Activated CD8-positive, alpha-beta memory T cell treated with anti-CD3 and anti-CD28 coated beads for 36 hours (primary cell): ENCODE measurements at regions not wholly inside any gene's neighbourhood (a gene's known extent, or its start where the extent isn't known, plus 50 kb on each side); places are given as distances from the start of the nearest gene placed in this dataset.

Source experiments
- CTCF ChIA-PET: fragments of 350-600 bp; sonication (Branson Sonifier 250); formaldehyde crosslinking; loops from one replicate; lab custom pipeline; 2021; ENCODE audit warnings: antibody characterized with exemption; lab: Charles Lee
- POLR2A ChIA-PET: fragments of 350-600 bp; sonication (Branson Sonifier 250); formaldehyde crosslinking; loops from one replicate; lab custom pipeline; 2021; ENCODE audit warnings: antibody characterized with exemption; lab: Charles Lee

DNA sequence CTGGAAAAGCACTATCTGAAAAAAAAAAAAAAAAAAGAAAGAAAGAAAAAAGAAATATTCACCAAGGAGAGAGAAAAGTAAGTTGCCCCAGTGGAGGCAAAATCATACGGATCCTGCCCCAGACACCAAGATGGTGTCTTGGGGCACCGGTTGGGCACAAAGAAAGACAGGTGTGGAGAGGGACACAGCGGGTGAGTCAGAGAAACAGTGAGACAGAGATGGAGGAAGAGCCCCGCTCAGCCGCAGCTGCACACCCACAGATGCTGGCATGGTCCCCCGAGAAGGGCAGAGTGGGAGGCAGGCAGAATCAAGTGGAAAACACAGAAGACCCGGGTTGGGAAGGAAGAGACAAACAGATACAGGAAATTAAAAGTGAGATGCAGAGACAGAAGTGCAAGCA is 129.7 kb upstream of the SMAD3 start:
- CTCF ChIA-PET, result no interaction called here

DNA sequence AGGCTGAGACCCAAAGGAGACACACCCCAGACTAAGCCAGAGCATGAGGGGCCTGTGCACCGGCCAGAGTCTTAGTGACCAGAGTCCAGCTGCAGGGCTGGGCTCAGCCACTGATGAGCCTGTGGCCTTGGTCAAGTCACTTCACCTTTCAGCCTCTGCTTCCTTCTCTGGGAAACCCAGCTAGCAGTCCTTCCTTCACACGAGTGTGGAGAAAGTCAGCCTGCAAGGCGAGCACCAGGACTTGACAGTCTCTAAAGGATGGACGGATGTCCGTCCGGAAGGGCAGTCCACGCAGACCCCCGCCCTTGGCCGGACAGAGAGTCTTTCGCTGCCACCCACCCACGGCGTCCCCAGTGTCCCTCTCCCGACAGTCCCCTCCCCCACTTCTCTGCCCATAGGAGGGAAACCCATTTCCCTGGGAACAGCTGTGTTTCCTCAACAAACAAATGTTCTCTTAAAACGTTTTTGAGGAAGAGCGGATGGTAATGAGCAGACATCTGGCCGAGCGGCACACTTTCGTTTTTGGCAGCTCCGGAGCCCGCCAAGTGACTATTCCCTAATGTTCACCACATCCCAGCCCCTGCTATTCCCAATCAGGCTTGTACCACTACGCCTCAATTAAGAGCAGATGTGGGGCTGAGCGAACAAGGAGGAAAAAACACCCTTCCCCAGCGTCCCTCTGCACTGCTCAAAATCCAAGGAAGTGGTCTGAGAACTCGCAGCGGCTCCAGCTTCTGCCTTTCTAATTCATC is 129.1 kb upstream of the SMAD3 start:
- ChIA-PET CTCF (no interaction called here), POLR2A (no interaction called here)

More for the DNA sequence above, 129.7 kb upstream of the SMAD3 start:
- POLR2A ChIA-PET, result no interaction called here

DNA sequence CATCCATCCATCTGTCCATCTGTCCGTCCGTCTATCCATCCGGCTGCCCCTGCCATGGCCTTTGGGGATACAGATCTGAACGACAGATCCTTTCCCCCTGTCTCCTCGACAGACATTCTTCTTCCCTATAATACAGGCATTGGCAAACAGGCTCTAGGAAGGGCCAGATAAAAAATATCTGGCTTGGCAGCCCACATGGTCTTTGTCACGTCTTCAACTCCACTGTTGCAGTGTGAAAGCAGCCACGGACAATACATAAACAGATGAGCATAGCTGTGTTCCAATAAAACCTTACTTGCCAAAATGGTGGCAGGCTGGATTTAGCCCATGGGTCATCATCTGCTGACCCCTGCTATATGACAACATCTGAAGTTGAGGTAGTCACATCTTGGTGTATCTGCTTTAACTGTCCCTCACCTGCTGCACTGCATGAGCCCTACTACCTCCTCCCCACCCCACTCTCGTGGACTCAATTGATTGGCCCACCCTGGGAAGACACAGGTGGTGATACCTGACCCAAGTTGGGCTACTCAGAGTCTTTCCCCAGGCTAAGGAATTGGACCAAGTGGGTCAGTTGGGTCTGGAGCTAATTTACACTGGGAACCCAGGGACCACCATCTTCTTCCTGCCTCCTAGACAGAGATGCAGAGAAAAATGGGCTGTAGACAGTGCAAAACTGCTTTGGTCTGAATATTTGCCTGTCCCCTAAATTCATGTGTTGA is 128.4 kb upstream of the SMAD3 start:
- ChIA-PET POLR2A (no interaction called here), CTCF (no interaction called here)

GRCh38 chr15:66937588-66937987 is 127.8 kb upstream of the SMAD3 start:
- ChIA-PET POLR2A (no interaction called here), CTCF (no interaction called here)

DNA sequence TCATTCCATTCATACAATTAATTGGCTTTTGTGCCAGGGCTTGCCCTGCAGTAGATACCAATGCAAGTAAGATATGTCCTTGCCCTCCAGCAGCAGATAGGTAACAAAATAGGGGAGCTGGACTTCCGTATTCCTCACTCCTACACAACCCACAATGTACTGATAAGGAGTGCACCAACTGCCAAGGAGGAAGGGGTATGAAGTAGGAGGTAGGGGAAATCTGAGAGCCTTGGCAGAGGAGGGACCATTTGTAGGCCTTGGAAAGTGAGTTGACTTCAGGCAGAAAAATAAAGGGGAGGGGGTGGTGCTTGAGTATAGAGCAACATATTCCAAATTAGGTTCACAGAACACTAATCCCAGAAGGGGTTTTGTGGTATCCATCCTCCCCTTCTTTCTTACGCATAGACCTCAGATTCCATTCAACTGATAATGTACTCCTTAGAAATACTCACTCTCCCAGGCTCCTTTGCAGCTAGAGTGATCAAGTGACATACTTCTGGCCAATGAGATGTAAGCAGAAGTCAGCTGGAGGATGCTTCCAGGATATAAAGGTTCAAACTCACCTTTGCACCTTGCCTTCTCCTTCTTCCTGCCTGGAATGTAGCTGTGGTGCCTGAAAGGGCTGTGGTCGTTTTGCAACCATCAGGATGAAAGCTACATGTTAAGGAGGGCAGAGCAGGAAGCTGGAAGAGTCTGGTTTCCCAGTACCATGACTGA is 127.1 kb upstream of the SMAD3 start:
- ChIA-PET CTCF (no interaction called here), POLR2A (no interaction called here)

- POLR2A ChIA-PET, result no interaction called here
- CTCF ChIA-PET, result no interaction called here
Measured at GRCh38 chr15:66939016-66939415, 126.4 kb upstream of the SMAD3 start.

DNA sequence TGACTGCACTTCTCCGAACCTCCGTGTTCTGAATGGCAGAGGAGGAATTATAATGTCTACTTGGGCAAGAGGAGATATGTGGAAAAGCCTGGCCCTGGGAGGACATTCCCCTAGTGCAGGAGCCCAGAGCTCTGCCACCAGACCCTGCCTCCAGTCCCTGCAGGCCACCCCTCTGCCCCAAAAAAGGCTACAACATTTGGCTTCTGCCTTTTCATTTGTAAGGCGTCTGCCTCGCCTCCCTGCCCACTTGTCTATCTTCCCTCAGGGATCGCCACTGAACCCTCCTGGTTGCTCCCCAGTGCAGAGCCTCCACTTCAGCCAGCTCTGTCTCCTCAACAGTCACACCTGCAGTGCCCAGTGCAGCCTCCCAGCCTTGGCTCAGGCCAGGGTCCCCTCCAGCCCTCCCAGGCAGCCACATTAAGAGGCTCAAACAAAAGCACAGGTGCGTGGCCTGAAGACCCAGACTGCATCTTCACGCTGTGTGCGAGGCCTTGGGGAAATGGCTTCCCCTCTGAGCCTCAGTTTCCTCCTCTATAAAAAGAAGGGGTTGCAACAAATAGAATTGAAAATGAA is 125.9 kb upstream of the SMAD3 start:
- POLR2A ChIA-PET, result no interaction called here
- CTCF ChIA-PET, result interaction anchor here (1.1 kb wide), 1 partner anchor 897 kb away, joined by 3 read pairs; no protein-coding TSS in a partner anchor

GRCh38 chr15:66940368-66940767 is 125.0 kb upstream of the SMAD3 start:
- ChIA-PET POLR2A (no interaction called here), CTCF (interaction anchor here (1.1 kb wide), 1 partner anchor 896 kb away, joined by 3 read pairs; no protein-coding TSS in a partner anchor)

- CTCF ChIA-PET, result interaction anchor here (0.7 to 1.0 kb wide), 2 partner anchors 160 to 895 kb away, joined by 3 read pairs; no protein-coding TSS in a partner anchor
- POLR2A ChIA-PET, result interaction anchor here (0.5 kb wide), 1 partner anchor 297 kb away, joined by 3 read pairs; no protein-coding TSS in a partner anchor
Measured at GRCh38 chr15:66941108-66941711, 124.2 kb upstream of the SMAD3 start.

GRCh38 chr15:66941791-66942190 is 123.6 kb upstream of the SMAD3 start:
- CTCF ChIA-PET, result interaction anchor here (0.7 to 1.0 kb wide), 2 partner anchors 160 to 894 kb away, joined by 3 read pairs; no protein-coding TSS in a partner anchor
- POLR2A ChIA-PET, result interaction anchor here (0.5 kb wide), 1 partner anchor 296 kb away, joined by 3 read pairs; no protein-coding TSS in a partner anchor

GRCh38 chr15:66942649-66943390 is 122.6 kb upstream of the SMAD3 start:
- POLR2A ChIA-PET, result no interaction called here
- CTCF ChIA-PET, result interaction anchor here (0.7 to 1.1 kb wide), 4 partner anchors 248 to 1137 kb away, joined by 3 read pairs; no protein-coding TSS in a partner anchor

DNA sequence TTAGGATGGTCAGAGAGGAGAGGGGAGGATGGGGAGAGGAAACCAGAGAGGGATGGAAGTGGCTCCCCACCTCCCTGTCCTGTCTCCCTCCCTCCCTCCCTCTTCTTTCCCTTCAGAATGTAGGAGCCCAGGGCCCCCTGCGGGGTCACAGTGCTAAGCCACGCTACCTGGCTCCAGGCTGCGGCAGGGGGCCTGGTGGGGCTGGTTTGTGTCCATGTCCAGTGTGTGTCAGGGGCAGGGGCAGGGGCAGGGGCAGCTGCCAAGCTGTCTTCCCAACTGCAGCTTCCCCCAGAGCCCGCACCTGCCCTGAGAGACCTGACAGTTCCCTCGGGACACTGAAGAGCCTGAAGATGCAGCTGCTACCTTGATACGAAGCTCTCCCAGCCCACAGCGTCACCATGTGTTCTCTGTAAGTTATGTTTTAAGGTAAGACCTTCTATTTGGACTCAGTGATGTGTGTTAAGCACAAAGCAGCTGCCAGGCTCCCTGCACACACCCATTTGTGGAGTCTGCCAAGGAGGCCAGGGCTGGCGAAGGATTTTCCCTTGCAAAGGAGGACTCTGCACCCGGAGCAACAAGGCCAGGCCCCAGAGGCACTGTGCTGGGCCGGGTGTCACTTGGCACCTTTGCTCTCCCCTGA is 121.8 kb upstream of the SMAD3 start:
- POLR2A ChIA-PET, result no interaction called here

DNA sequence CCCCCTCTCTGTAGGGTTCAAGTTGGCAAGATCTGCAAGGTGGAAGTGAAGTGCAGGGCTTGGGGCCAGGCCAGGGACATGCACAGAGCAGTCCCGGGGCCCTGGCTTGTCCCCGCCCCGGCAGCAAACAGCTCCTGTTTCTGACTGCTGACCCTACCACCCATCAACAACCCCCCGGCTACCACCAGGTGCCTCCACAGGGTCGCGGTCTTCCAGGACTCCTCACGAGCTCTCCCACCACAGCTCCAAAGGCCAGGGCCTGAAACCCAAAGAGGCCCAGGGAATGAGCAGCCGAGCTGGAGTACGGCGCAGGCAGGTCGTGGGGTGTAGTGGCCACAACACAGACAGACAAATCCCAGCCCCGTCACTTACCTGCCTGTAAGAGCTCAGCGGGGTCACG is 121.3 kb upstream of the SMAD3 start:
- POLR2A ChIA-PET, result no interaction called here
- CTCF ChIA-PET, result interaction anchor here (1.1 to 1.4 kb wide), 3 partner anchors 247 to 892 kb away, joined by 3 to 4 read pairs (median 3); no protein-coding TSS in a partner anchor

More for the DNA sequence above, 121.8 kb upstream of the SMAD3 start:
- CTCF ChIA-PET, result interaction anchor here (1.1 to 1.4 kb wide), 3 partner anchors 247 to 893 kb away, joined by 3 to 4 read pairs (median 3); no protein-coding TSS in a partner anchor

GRCh38 chr15:66945286-66945685 is 120.1 kb upstream of the SMAD3 start:
- CTCF ChIA-PET, result interaction anchor here (1.4 to 2.3 kb wide), 3 partner anchors 295 to 891 kb away, joined by 3 to 6 read pairs (median 4); no protein-coding TSS in a partner anchor

DNA sequence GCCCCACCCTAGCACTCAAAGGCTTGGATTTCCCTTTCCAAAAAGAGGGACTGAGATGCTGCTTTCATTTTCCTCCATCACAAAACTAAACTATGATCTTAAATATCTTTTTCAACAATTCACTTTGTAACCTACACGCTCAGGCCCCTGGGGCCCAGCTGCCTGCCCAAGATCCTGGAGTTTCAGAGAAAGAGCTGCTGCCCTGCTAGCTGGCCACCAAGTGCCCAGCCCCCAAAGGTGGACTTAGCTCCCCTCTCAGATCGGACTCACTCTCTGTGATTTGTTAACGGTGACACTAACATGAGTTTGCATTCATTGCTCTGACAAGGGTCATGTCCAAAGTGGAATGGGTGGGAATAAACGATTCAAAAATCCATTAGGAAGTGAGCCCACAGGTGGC is 119.6 kb upstream of the SMAD3 start:
- POLR2A ChIA-PET, result no interaction called here
- CTCF ChIA-PET, result interaction anchor here (0.7 to 2.3 kb wide), 14 partner anchors 12 to 890 kb away, joined by 3 to 16 read pairs (median 4); no protein-coding TSS in a partner anchor

More at GRCh38 chr15:66945286-66945685, 120.1 kb upstream of the SMAD3 start:
- POLR2A ChIA-PET, result no interaction called here

DNA sequence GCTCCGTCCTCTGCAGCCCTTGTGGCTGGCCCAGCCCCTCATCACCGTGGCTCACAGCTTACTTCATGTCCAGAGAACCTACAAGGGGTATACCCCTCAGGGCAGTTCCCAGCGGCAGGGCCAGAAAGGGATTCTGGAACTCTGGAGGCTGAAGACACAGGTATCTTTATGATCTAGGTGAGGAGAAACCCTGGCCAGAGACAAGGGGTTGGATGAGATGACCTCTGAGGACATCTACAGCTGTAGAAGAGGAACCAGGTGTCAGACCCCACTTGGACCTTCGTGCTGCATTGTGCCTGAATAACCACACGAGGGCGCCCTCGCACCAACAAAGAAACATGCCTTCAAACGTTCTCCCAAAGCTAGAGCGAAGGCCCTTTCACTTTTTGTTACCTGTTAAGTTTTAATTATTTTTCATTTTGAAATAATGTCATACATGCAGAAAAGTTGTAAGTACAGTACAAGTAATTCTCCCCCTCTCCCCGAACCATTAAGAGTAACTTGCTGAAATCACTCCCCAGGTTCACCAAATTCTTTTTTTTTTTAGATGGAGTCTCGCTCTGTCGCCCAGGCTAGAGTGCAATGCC is 118.7 kb upstream of the SMAD3 start:
- ChIA-PET POLR2A (interaction anchor here (0.6 kb wide), 1 partner anchor 188 kb away, joined by 5 read pairs; no protein-coding TSS in a partner anchor), CTCF (interaction anchor here (0.7 to 2.3 kb wide), 22 partner anchors 13 to 889 kb away, joined by 3 to 16 read pairs (median 4); no protein-coding TSS in a partner anchor)

DNA sequence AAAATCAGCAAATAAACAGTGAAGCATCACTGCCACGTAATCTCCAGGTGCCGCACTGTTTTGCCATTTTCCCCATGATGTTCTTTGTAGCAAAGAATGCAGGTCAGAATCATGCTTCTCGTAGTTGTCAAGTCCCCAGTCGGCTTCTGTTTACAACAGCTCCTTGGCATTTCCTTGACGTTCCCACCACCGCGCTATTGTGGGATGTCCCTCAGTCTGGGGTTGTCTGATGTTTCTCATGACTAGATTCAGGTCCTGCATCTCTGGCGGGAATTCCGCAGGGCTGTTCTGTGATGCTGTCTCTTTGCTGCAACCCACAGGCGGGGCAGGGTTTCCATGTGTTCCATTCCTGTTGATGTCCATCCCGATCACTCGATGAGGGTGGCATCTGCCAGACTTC is 117.9 kb upstream of the SMAD3 start:
- CTCF ChIA-PET, result interaction anchor here (1.2 to 2.3 kb wide), 7 partner anchors 39 to 500 kb away, joined by 3 to 16 read pairs (median 5); no protein-coding TSS in a partner anchor

More for the DNA sequence above, 117.9 kb upstream of the SMAD3 start:
- POLR2A ChIA-PET, result no interaction called here
